T-helper 1 cell treated with Interleukin-12 subunit alpha and Interleukin-12 subunit beta and Interleukin-4 antibody, amounts not matched to agents 30 ng/mL and 1 ng/mL, for 36 hours (primary cell): ENCODE measurements at regions not wholly inside any gene's neighbourhood (a gene's known extent, or its start where the extent isn't known, plus 50 kb on each side); places are given as distances from the start of the nearest gene placed in this dataset.
"Not testable (repeated sequence)": the region's sequence is repeated elsewhere in the genome, so short reads cannot be mapped to it uniquely, and the experiment has no call there.

Experiments
- intact Hi-C: fragments of 100-400 bp; cut with micrococcal nuclease; formaldehyde crosslinking; loops from one replicate; pipeline ENCODE4 v1.15.1; 2024

GRCh38 chr1:4171480-4172450 lies 271.7 kb upstream of the C1orf174 start:
- intact Hi-C loops, result loop anchor here (10.0 kb wide), 1 partner anchor 483 kb away; the partner anchor contains the start of gene AJAP1

GRCh38 chr1:4172644-4173599 lies 272.9 kb upstream of the C1orf174 start:
- intact Hi-C loops, result loop anchor here (10.0 kb wide), 1 partner anchor 482 kb away; the partner anchor contains the start of gene AJAP1

- intact Hi-C loops, result loop anchor here (10.0 kb wide), 1 partner anchor 481 kb away; the partner anchor contains the start of gene AJAP1
Observed at GRCh38 chr1:4173731-4174130, 273.7 kb upstream of the C1orf174 start.

- intact Hi-C loops, result loop anchor here (10.0 kb wide), 1 partner anchor 480 kb away; the partner anchor contains the start of gene AJAP1
Observed at GRCh38 chr1:4174291-4175200, 274.5 kb upstream of the C1orf174 start.

GRCh38 chr1:4175566-4176405 lies 275.7 kb upstream of the C1orf174 start:
- intact Hi-C loops, result loop anchor here (10.0 kb wide), 1 partner anchor 479 kb away; the partner anchor contains the start of gene AJAP1

GRCh38 chr1:4176841-4177240 lies 276.8 kb upstream of the C1orf174 start:
- intact Hi-C loops, result loop anchor here (10.0 kb wide), 1 partner anchor 478 kb away; the partner anchor contains the start of gene AJAP1

GRCh38 chr1:4177425-4178150 lies 277.5 kb upstream of the C1orf174 start:
- intact Hi-C loops, result loop anchor here (10.0 kb wide), 1 partner anchor 477 kb away; the partner anchor contains the start of gene AJAP1

GRCh38 chr1:4178501-4179113 lies 278.5 kb upstream of the C1orf174 start:
- intact Hi-C loops, result loop anchor here (10.0 kb wide), 1 partner anchor 476 kb away; the partner anchor contains the start of gene AJAP1

GRCh38 chr1:4179914-4180735 lies 280.1 kb upstream of the C1orf174 start:
- intact Hi-C loops, result loop anchor here (10.0 kb wide), 1 partner anchor 475 kb away; the partner anchor contains the start of gene AJAP1

GRCh38 chr1:4186486-4186885 lies 286.4 kb upstream of the C1orf174 start:
- intact Hi-C loops, result not testable (repeated sequence)

- intact Hi-C loops, result no loop called here
Observed at GRCh38 chr1:4203501-4203900, 303.4 kb upstream of the C1orf174 start.

GRCh38 chr1:4207183-4207582 lies 307.1 kb upstream of the C1orf174 start:
- intact Hi-C loops, result no loop called here

GRCh38 chr1:4207842-4208692 lies 308.0 kb upstream of the C1orf174 start:
- intact Hi-C loops, result no loop called here

GRCh38 chr1:4210043-4210442 lies 310.0 kb upstream of the C1orf174 start:
- intact Hi-C loops, result no loop called here

GRCh38 chr1:4212796-4213195 lies 312.7 kb upstream of the C1orf174 start:
- intact Hi-C loops, result no loop called here

- intact Hi-C loops, result no loop called here
Observed at GRCh38 chr1:4213366-4213973, 313.4 kb upstream of the C1orf174 start.
